Suprapubic skin (tissue), 4 donors: ENCODE measurements at regions not wholly inside any gene's neighbourhood (a gene's known extent, or its start where the extent isn't known, plus 50 kb on each side); places are given as distances from the start of the nearest gene placed in this dataset.

Experiments
- DNase-seq, 2 donors: peaks; one replicate each; pipeline ENCODE4 v3.0.0-alpha.2; 2019; ENCODE audit warnings: low spot score in 2 of 2
- H3K27ac ChIP-seq: fragments of 200-600 bp; sonication (generic); one replicate; pipeline ENCODE4 v1.5.1; 2019
- H3K27me3 ChIP-seq: fragments of 200-600 bp; sonication (generic); one replicate; pipeline ENCODE4 v1.5.1; 2019
- H3K36me3 ChIP-seq: fragments of 200-600 bp; sonication (generic); one replicate; pipeline ENCODE4 v1.5.1; 2019
- H3K4me1 ChIP-seq: fragments of 200-600 bp; sonication (generic); one replicate; pipeline ENCODE4 v1.5.1; 2019
- H3K4me3 ChIP-seq: fragments of 200-600 bp; sonication (generic); one replicate; pipeline ENCODE4 v1.5.1; 2019; ENCODE audit warnings: mild to moderate bottlenecking
- H3K9me3 ChIP-seq: fragments of 200-600 bp; sonication (generic); one replicate; pipeline ENCODE4 v1.5.1; 2019
- EP300 ChIP-seq: sonication (generic); formaldehyde crosslinking; IDR thresholded peaks from one replicate; pipeline ENCODE4 v1.6.1; 2017; ENCODE audit warnings: antibody characterized with exemption
- POLR2A ChIP-seq, 2 donors: fragments of 450-650 bp; IDR thresholded peaks; one replicate each; pipeline ENCODE4 v1.6.1; 2017; ENCODE audit warnings: antibody characterized with exemption in 2 of 2, mild to moderate bottlenecking in 2 of 2, moderate library complexity in 2 of 2
- POLR2AphosphoS5 ChIP-seq, 3 donors: sonication (generic); formaldehyde crosslinking; IDR thresholded peaks; one replicate each; pipeline ENCODE4 v1.6.1; 2017; ENCODE audit warnings: antibody characterized with exemption in 3 of 3
- TF ChIP-seq, protein P1 (sequence below), 2 donors: fragments of 200-600 bp in 1 of 2; fragments of 450-650 bp in 1 of 2; sonication (generic) in 1 of 2; IDR thresholded peaks; one replicate each; pipeline ENCODE4 v1.5.1; 2016 to 2019; ENCODE audit warnings: antibody characterized with exemption in 2 of 2, mild to moderate bottlenecking in 1 of 2, moderate library complexity in 1 of 2

DNA sequence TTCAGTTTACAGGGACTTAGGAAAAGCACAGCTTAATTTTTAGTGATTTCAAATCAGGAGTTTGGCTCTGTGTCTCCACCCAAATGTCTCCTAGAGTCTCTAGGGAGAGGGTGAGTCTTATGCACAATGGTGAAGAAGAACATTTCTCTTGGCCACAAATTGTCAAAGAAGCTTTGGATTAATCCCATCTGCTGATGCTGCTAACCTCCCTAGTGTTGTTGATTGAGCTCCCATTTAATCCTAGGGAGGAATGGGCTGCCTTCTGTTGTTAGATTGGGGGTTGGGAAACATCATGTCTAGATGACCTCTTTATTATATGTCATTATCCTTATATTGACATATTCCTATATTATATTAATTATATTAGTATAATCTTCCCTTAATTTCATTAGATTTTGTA is 50.0 kb upstream of the PASD1 start:
- no peaks in the 10 kb centered on the region for H3K9me3 ChIP-seq
- H3K4me1 ChIP-seq = no peaks in the 10 kb centered on the region
- no peak overlapping the region for H3K27ac ChIP-seq
- no peak overlapping the region for H3K4me3 ChIP-seq
- H3K36me3 ChIP-seq = no peaks in the 10 kb centered on the region
- H3K27me3 ChIP-seq = no peaks in the 10 kb centered on the region
- no peak for DNase-seq
- TF ChIP-seq EP300 = no peak
- TF ChIP-seq POLR2AphosphoS5 (IDR thresholded peaks at IDR 0.05) = no peak
- TF ChIP-seq, protein P1, sequence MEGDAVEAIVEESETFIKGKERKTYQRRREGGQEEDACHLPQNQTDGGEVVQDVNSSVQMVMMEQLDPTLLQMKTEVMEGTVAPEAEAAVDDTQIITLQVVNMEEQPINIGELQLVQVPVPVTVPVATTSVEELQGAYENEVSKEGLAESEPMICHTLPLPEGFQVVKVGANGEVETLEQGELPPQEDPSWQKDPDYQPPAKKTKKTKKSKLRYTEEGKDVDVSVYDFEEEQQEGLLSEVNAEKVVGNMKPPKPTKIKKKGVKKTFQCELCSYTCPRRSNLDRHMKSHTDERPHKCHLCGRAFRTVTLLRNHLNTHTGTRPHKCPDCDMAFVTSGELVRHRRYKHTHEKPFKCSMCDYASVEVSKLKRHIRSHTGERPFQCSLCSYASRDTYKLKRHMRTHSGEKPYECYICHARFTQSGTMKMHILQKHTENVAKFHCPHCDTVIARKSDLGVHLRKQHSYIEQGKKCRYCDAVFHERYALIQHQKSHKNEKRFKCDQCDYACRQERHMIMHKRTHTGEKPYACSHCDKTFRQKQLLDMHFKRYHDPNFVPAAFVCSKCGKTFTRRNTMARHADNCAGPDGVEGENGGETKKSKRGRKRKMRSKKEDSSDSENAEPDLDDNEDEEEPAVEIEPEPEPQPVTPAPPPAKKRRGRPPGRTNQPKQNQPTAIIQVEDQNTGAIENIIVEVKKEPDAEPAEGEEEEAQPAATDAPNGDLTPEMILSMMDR (IDR thresholded peaks at IDR 0.05) = no peak
- TF ChIP-seq POLR2A (IDR thresholded peaks at IDR 0.05) = no peak
